ENCODE measurements at regions not wholly inside any gene's neighbourhood (a gene's known extent, or its start where the extent isn't known, plus 50 kb on each side); places are given as distances from the start of the nearest gene placed in this dataset.

DNA sequence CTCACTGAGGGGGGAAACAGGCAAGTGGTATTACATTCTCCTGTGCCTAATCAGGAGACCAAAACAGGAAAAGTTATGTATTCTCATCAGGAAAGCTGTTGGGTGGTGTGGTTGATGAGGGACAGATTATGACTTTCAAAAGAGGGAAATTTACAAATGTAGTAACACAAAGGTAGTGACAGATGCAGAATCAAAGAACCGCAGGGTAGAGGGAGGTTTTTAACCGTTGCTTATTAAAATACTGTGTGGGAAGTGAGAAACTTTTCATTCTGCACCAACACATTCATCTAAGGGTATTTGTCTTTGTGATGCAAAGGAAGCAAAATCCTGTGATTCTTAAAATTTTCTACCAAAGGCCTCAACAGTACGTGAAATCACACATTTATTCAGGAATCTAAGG lies 288.2 kb upstream of the MAN1A1 start:
- TF ChIP-seq, protein P1, sequence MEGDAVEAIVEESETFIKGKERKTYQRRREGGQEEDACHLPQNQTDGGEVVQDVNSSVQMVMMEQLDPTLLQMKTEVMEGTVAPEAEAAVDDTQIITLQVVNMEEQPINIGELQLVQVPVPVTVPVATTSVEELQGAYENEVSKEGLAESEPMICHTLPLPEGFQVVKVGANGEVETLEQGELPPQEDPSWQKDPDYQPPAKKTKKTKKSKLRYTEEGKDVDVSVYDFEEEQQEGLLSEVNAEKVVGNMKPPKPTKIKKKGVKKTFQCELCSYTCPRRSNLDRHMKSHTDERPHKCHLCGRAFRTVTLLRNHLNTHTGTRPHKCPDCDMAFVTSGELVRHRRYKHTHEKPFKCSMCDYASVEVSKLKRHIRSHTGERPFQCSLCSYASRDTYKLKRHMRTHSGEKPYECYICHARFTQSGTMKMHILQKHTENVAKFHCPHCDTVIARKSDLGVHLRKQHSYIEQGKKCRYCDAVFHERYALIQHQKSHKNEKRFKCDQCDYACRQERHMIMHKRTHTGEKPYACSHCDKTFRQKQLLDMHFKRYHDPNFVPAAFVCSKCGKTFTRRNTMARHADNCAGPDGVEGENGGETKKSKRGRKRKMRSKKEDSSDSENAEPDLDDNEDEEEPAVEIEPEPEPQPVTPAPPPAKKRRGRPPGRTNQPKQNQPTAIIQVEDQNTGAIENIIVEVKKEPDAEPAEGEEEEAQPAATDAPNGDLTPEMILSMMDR (IDR thresholded peaks at IDR 0.05) = no peak
- no peak for TF ChIP-seq POLR2A (IDR thresholded peaks at IDR 0.05)

All from uterus (tissue), 2 donors.